Tongue (tissue), 1 donor: ENCODE measurements at regions not wholly inside any gene's neighbourhood (a gene's known extent, or its start where the extent isn't known, plus 50 kb on each side); places are given as distances from the start of the nearest gene placed in this dataset.

Experiments
- DNase-seq: peaks from one replicate; pipeline ENCODE4 v3.0.0-alpha.2; 2015

- no peak for DNase-seq
These were observed 1981.7 kb upstream of the NUDT12 start for GRCh38 chr5:105544300-105544699.

DNA sequence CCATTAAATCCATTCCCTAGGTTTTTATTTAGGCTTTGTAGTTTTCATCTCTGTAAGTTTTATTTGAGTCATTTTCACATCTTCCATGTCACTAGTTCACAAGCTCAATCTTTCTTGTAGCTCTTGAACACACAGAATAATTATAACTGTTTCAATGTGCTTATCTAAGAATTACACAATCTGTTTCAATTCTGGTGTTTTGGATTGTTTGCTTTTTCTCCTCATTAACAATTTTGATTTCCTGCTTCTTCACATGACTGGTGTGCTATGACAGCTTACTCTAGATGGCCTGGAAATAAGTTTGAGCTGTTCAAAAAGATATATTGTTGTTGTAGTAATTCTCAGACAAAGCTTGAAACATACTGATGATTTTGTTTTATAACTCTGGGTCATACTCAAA, 1974.1 kb upstream of the NUDT12 start:
- DNase-seq = no peak

DNA sequence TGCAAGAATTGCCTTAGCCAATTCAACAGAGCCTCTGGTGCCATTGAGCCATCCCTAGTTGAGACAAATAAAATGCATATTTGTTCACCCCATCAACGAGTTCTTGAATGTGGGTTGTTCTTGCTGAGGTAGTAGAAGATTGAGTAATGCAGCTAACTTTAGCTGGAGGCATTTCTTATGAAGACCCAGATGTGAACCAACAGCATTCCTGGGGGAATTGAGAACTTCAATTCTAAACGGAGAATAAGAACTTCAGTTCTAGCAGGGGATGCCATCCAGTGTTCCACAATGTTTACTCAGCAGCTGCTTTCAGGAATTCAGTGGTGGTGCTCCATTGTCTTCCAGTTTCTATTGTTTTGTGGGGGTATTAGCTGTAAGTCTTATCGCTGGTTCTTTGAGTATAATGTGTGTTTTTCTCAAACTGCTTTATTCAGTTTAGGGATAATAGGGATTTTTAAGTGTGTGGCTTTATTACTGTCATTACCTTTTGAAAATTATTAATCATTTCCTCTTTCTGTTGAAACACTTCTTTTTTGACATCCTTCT, 1968.2 kb upstream of the NUDT12 start:
- no peak for DNase-seq

DNA sequence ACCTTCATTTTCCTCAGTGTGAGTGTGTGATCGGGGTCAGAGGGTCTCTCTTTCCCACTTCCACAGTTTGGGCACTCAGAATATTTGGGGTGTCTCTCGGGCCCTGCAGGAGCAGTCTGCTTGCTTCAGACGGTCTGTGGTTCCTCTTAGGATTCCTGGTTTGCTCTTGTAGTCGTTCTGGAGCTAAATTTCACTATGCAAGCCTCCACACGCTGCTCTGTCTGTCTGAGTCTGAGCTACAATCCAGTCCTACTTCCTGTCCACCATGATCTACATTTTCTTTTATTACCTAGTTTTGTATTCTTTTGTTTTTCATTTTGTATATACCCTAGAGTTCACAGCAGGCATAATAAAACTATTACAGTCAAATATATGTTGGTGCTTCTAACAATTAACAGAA, 1967.3 kb upstream of the NUDT12 start:
- DNase-seq = no peak

DNA sequence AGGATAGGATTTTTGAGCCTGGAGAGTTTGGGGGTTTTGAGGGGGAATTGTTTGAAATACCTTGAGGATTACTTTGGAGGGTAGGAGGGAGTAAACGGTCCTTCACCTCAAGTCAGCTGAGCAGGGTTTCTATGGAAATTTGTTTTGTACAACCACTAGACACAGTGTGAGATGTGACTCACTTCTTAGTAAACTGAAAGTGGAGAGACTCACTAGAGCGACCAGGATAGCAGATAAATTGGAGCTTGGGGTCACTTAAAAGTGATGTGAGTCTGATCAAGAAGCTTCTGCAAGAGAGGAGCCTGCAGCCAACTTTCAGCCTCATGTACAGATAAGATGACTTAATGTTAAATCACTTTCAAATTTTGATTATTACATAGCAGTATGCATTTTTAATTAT, 1945.9 kb upstream of the NUDT12 start:
- DNase-seq = no peak

- no peak for DNase-seq
These were observed 1944.2 kb upstream of the NUDT12 start for GRCh38 chr5:105506692-105507277.

DNA sequence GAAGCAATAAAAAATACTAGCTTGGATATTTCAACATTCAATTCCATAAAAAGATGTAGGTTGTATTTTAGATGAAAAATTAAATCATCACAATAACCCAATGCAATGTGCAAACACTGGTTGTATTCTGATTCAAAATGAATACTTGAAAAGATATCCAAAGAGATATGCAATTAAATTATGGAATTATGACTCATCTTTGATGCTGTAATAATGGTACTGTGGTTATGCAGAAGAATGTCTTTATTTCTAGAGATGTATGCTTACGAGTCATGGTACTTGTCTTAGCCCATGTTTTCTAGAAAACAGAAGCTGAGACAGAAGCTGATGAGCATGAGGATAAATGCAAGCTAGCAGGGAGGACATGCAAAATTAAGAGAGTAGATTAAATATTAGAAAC, 1941.4 kb upstream of the NUDT12 start:
- DNase-seq = no peak

DNA sequence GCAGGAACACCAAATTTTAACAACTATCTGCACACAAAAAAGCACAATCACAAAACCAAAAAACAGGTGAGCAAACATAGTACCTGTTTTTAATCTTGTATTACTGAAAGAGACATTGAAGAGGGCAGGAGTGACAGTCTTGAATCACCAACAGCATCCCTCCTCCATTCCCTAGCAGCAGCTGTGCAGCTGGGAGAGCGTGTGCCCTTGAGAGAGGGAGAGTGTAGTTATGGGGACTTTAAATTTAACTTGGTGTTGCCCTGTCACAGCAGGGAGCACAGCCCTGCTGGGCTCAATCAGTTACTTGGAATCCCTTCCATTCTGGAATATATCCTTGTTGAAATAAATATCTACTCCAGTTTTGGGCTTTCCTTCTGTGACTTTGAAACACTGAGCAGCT, 1938.7 kb upstream of the NUDT12 start:
- no peak for DNase-seq

GRCh38 chr5:105475401-105475800, 1912.8 kb upstream of the NUDT12 start:
- peak; percentile 2 for DNase-seq

- no peak for DNase-seq
These were observed 1899.8 kb upstream of the NUDT12 start for GRCh38 chr5:105462377-105462776.

- DNase-seq = no peak
These were observed 1898.1 kb upstream of the NUDT12 start for GRCh38 chr5:105460721-105461120.

DNA sequence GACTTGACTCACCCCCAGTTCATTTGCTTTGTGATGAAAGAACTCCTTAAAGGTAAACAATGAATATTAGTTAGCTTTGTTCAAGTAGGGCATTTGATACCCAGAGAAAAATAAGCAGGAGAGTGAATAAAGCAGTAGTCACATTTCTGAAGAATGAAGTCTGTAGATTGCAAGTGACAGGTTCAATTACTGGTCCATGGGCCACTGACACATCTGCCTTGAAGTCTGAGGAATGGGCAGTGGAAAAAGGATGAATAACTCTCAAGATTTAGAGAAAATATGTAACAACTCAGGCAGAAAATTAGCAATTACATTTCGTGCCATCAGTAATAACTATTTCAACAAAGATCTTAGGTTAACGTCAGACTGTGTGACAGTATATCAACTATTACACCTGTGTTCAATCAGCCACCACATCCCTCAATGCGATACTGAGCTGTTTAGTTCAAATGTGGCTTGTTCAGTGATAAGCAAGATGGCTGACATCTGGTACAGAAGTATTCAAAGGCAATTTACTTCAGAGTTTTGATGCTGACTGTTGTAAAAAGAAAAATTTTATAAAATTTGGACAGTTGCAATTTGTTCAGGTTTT, 1890.7 kb upstream of the NUDT12 start:
- DNase-seq = no peak

GRCh38 chr5:105448271-105448670, 1885.7 kb upstream of the NUDT12 start:
- DNase-seq = no peak

DNA sequence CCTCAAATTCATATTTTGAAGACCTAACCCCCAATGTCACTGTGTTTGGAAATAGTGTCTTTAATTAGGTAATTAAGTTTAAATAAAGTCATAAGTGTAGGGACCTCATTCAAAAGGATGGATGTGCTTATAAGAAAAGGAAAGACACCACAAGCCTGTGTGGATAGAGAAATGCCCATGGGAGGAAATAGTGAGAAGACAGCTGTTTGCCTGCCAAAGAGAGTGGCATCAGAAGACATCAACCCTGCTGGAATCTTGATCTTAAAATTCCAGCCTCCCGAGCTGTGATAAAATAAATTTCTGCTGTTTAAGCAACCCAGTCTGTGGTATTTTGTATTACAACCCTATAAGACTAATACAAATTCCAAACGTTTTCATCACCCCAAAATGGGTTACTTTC, 1867.9 kb upstream of the NUDT12 start:
- DNase-seq = no peak

GRCh38 chr5:105428451-105429380, 1866.1 kb upstream of the NUDT12 start:
- no peak for DNase-seq

- DNase-seq = no peak
These were observed 1851.5 kb upstream of the NUDT12 start for GRCh38 chr5:105414067-105414466.

GRCh38 chr5:105413406-105413990, 1850.9 kb upstream of the NUDT12 start:
- no peak for DNase-seq

- no peak for DNase-seq
These were observed 1847.1 kb upstream of the NUDT12 start for GRCh38 chr5:105409695-105410094.

DNA sequence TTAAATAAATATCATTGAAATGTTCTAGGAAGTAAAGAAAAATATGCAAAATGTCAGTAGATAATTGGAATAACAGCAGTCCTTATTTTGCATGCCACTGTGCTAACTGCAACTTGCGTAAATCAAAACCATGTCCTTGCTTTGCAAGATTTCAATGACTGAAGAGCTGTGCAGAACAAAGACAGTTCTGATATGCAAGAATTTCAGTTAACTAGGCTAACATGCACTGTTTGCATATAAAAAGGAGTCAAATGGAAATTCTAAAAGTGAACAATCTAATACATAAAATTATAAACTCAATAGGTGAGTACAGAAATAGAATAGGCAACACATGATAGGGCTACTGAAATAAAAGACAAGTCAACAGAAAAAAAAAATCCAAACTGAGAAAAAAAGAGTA, 1844.6 kb upstream of the NUDT12 start:
- DNase-seq = no peak

DNA sequence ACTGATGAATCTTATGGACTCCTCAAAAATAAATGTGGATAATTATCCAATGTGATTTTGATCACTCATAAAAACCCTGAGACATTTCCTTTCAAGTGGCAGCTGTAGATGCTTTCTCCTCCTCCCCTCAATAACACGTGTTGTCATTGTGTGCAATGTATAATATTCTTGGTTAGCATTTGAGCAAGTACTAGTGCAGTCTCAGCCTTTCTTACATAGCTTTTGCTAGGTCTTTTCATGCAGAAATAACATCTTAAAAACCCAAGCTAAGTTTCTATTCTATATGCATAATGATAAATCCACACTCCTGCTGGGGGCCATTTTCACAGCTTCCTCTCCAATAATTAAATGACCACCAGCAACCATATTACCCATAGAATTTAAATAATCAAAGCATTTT, 1835.2 kb upstream of the NUDT12 start:
- no peak for DNase-seq

DNA sequence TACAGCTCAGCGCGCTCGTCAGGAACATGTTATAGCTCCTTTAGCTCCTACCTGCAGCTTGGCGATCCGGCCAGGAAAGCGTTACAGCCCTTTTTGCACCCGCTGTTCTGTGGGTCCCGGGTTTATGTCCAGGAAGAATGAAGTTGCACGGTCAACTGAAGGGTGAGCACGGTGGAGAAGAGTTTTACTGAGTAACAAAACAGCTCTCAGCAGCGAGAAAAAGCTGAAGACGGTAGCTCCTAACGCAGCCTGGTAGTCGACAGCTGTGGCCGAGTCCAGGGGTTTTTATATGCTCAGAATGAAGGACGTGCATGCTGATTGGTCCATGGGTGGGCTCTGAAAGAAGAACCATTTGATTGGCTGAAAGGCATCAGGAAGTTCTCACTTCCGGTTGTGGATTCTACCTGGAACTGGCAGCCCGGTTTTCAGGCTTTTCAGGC, 1830.1 kb upstream of the NUDT12 start:
- DNase-seq = no peak

DNA sequence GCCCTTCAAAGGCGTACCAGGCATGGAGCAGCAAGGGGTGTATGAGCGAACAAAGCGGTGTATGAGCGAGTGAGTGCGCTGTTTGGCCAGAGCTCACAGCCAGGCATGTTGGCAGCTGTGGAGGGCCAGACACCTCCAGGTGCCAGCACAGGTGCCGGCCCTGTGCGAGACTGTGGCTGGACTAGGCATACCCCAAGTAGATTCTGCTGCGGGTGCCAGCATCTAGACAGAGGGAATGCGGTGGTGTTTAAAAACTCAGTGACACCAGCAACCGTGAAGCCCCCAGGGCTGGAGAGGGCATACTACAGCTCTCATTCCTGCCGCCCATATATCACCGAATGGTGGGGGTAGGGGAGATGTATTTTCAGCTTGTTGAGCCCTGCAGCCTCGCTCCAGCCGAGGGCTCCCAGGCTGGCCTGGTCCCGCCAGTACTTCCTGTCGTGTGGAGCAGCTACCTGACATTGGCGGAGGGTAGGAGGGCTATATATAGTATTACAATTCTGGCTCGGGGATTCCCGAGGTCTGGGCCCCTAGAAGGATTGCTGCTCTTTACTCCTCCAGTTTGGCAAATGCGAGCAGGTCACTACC, 1829.6 kb upstream of the NUDT12 start:
- no peak for DNase-seq
